NCI-H1048 (cell line): ENCODE measurements at regions not wholly inside any gene's neighbourhood (a gene's known extent, or its start where the extent isn't known, plus 50 kb on each side); places are given as distances from the start of the nearest gene placed in this dataset.

Experiments
- DNase-seq: peaks from one replicate; lab custom pipeline; 2025; lab: John Stamatoyannopoulos, UW

- DNase-seq: no peak
Observed at GRCh38 chr2:207257251-207258250, 91.8 kb upstream of the KLF7 start.

- no peak for DNase-seq
Observed at GRCh38 chr2:207258263-207258991, 92.7 kb upstream of the KLF7 start.

- DNase-seq: no peak
Observed at GRCh38 chr2:207260021-207260420, 94.3 kb upstream of the KLF7 start.

- no peak for DNase-seq
Observed at GRCh38 chr2:207260947-207261346, 95.2 kb upstream of the KLF7 start.

GRCh38 chr2:207264310-207264709 lies 98.6 kb upstream of the KLF7 start:
- no peak for DNase-seq

DNA sequence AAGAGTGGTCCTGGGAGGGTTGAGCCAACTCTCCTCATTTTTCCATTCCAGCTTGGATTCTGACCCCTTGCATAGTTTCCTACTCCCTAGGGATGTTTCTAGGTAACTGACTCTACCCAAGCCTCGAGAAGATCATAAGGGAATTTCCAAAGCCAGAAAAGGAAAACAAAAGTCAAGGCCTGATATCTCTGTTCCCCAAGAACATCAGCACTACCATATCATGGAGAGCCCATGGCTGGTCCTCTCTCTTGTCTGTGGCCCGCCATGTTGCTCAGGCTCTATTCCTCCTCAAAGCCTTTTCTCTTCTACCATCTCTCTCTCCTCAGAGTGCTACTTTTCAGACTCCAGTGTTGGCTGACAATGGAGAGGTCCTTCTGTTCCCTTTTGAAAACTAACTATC lies 99.6 kb upstream of the KLF7 start:
- DNase-seq: no peak

DNA sequence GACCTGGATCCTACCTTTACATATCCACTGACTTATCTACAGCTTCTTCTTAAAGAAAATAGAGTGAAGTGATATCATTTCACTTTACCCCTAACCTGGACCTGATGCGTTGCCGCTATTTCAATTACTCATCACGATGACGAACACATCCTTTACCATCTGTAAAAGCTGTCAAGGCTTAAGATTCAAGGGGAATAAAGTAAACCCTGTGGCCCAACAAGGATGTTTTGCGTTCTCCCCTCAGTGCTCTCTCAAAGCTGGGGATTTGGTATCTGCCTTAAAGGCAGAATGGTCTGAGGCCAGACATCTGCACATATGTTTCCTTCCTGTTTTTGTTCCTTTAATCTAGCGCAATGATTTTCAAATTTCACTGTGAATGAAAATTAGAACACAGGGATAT lies 100.1 kb upstream of the KLF7 start:
- DNase-seq: no peak

DNA sequence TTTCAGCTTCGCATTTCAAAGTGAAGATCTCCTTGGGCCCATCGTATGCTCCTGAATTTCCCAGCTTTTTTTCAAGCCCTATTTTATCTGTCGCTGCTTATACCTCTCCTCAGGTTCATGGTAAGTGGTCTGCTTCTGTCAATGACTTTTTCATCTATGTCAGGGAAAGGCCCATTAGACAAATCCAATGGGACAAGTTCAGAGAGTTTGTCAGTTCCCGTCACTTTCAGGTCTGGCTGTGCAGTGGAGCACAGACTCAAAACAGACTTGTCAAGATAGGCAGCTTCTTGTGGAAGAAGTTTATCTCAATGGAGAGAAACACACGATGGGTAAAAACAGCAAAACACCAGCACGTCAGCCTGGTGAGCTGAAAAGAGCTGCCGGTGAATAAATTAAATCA lies 100.9 kb upstream of the KLF7 start:
- DNase-seq: no peak

DNA sequence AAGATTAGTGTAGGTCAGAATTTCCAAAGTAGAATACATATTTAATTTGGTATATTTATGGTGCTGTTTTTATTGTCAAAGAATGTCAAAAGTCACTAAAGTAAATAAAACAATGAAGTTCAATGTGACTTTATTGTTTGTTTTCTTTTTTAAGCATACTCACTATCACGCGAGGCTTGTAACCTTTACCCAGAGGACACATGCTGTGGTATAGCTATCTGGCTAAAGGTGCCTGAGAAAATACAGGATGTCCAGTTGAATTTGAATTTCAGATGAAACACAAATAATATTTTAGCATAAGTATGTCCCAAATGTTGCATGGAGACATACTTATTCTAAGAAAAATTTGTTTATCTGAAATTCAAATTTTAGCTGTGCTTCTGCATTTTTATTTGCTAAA lies 103.3 kb upstream of the KLF7 start:
- no peak for DNase-seq

GRCh38 chr2:207274530-207275189 lies 108.9 kb upstream of the KLF7 start:
- no peak for DNase-seq

DNA sequence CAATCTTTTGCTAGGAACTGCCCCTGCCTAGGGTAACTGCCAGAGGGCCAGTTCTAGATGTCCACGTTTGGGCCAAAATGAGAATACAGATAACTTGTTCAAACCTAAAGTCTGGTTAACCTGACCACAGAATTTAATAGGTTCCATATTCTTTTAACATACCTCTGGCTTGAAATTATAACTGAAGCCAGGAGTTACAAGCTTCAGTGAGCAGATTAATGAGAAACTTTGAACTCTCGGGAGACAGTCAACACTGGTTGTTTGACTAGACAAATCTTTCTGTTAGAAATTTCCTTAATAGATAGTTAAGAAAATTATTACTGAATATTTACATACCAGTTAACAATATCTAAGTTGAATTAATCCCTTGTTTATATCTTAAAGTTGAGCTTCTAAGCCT lies 110.0 kb upstream of the KLF7 start:
- DNase-seq: no peak

- DNase-seq: no peak
Observed at GRCh38 chr2:207276248-207276647, 110.5 kb upstream of the KLF7 start.

GRCh38 chr2:207276858-207277257 lies 111.1 kb upstream of the KLF7 start:
- no peak for DNase-seq

- no peak for DNase-seq
Observed at GRCh38 chr2:207279520-207279919, 113.8 kb upstream of the KLF7 start.

DNA sequence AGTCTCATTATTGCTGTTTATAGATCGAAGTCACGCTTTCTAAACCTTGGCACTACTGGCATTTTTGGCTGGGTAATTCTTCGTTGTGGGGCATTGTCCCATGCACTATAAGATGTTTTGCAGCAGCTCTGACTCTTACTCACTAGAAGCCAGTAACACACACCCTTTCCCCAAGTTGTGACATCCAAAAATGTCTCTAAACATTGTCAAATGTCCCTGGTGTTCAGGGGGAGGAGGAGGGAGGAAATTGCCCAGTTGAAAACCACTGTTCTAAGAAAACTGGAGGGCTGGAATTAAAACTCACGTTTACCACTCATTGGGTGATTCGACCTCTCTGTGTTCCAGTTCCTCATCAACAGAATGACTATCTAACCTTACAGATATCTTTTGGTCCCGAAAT lies 115.7 kb upstream of the KLF7 start:
- no peak for DNase-seq

DNA sequence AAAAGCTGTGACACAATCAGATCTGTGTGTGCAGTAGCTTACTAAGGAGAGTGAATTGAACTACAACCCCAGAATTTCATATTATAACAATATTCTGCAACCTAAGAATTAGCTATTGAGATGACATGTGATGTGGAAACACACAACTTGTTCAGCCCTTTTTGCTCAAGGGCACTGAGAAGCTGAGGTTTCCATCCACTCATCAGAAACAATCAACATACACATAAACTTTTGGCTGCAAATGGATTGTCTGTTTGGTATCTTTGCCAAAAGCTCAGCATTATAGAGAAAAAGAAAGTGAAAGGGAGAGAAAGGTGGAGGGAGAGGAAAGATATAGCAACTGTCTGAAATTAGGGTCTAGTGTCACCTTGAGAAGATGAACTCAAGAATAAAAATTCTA lies 117.2 kb upstream of the KLF7 start:
- DNase-seq: no peak

DNA sequence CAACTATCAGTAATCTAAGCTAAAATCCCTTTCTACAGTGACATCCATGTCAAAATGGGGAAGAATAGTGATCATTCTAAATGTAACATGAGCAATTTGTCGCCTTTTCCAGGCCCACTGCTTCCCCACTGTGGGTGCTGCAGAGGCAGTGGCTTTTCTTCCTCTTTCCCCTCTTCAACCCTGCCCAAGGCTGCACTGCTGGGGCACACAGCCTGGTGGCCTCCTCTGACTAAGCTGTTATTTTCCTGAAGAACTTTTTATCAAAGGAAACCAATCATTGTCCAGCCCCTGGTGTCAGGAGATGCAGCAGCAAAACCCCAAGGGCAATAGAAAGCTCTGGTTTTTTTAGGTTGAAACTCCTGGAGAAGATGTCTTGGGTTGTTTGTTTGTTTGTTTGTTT lies 117.6 kb upstream of the KLF7 start:
- no peak for DNase-seq

- DNase-seq: no peak
Observed at GRCh38 chr2:207284556-207285472, 119.1 kb upstream of the KLF7 start.

DNA sequence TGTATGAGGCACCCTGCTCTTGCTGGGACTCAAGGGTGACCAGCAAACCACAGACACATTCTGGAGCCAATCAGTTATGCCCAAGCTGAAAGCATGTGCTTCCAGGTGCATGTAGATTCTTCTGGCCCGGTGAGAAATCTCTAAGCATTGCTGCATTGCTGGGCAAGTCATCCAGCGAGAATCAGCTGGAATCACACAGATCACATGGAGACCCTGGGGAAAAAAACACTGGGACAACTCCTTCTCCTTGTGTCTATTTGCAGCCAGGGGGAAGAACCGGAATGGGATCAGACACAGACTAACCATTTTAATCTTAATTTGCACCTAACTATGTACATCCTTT lies 119.7 kb upstream of the KLF7 start:
- no peak for DNase-seq

- DNase-seq: no peak
Observed at GRCh38 chr2:207286106-207286505, 120.4 kb upstream of the KLF7 start.

- DNase-seq: no peak
Observed at GRCh38 chr2:207288628-207289027, 122.9 kb upstream of the KLF7 start.
